Astrocyte of the cerebellum (primary cell): ENCODE measurements at regions not wholly inside any gene's neighbourhood (a gene's known extent, or its start where the extent isn't known, plus 50 kb on each side); places are given as distances from the start of the nearest gene placed in this dataset.

Experiments used
- DNase-seq: peaks from one replicate; pipeline ENCODE4 v3.0.0-alpha.2; 2011; ENCODE audit warnings: low read depth
- H3K4me3 ChIP-seq: 2 replicates; pipeline ENCODE4 v1.5.1; 2011; ENCODE audit warnings: mild to moderate bottlenecking, low read depth, low read length, moderate library complexity
- CTCF ChIP-seq: IDR thresholded peaks from 2 replicates; pipeline ENCODE4 v1.5.1; 2012; ENCODE audit warnings: low read length, low read depth, moderate library complexity, mild to moderate bottlenecking; ENCODE audit errors: missing control alignments
- in situ Hi-C: cut with HindIII; loops from 2 replicates; pipeline ENCODE4 v1.10.0; 2017; ENCODE audit warnings: low sequenced_read_pairs

DNA sequence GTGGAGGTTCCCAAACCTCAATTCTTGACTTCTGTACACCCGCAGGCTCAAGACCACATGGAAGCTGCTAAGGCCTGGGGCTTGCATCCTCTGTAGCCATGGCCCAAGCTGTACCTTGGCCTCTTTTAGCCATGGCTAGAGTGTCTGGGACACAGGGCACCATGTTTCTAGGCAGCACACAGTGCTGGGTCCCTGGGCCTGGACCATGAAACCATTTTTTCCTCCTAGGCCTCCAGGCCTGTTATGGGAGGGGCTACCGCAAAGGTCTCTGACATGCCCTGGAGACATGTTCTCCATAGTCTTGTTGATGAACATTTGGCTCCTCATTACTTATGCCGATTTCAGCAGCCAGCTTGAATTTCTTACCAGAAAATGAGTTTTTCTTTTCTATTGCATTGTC, 701.4 kb downstream of the FGF9 start:
- in situ Hi-C loops, result no loop called here
- DNase-seq, result no peak
- TF ChIP-seq CTCF, result no peak
- no peak overlapping the region for H3K4me3 ChIP-seq

DNA sequence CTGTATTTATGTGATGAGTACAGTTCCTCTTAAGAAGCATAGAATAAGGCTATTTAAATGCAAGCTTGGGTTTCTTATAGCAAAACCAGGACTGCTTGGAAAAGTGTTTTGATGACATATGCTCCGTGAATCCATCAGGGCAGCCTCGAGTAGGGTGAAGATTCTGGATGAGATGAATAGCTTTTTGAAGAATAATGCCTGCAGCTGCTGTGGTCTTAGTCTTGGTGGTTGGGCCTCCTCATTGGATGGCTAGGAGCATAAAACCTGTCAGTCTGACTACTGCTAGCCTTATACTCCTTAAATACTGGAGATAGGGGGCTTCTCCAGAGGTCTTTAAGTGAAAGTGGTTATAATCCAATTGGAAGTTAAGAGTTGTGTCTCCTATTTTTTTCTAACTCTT, 704.3 kb downstream of the FGF9 start:
- no peak overlapping the region for H3K4me3 ChIP-seq
- no peak for DNase-seq
- in situ Hi-C loops, result no loop called here
- TF ChIP-seq CTCF, result no peak

GRCh38 chr13:22387899-22388298, 717.0 kb downstream of the FGF9 start:
- in situ Hi-C loops, result no loop called here
- no peak for DNase-seq
- no peak overlapping the region for H3K4me3 ChIP-seq
- no peak for TF ChIP-seq CTCF

- H3K4me3 ChIP-seq, result no peak overlapping the region
- TF ChIP-seq CTCF, result no peak
- in situ Hi-C loops, result no loop called here
- no peak for DNase-seq
Observed at GRCh38 chr13:22399801-22400420, 729.0 kb downstream of the FGF9 start.

DNA sequence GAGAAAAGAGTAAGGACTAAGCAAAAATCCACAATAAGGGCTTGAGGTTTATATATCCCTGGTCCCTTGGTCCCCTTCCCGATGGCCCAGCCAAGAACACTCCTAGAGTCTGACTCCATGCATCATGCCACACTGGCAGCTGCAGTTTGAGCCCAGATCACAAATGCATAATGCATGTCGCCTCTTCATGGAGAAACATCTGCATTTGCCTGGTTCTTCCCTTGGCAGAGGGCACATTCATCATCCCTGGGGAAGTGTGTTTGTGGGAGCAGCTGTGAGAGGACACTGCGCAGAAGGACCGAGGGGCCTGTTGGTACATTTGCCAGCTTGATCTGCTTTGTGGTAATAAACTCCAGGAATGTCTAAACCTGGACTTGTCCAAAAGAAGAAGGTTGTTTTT, 731.8 kb downstream of the FGF9 start:
- no peak overlapping the region for H3K4me3 ChIP-seq
- DNase-seq, result no peak
- no peak for TF ChIP-seq CTCF
- in situ Hi-C loops, result no loop called here

DNA sequence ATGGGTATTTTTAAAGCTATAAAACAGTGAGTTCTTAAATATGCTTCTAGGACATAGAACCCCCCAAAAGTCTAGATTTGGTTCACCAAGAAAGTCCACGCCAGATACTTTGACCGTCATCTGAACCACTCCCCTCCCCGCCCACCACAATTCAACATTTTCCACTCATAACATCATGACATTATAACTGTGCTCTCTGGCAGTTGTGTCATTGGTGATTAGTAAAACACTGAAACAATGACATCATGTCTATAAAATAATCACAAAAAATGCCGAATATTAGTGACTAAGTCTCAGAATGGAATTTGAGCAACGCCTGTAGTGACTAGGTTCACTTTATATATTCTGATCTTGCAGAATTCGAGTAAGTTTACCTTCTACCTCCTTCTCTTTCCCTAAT, 732.3 kb downstream of the FGF9 start:
- no peak for DNase-seq
- H3K4me3 ChIP-seq, result no peak overlapping the region
- in situ Hi-C loops, result no loop called here
- TF ChIP-seq CTCF, result no peak

DNA sequence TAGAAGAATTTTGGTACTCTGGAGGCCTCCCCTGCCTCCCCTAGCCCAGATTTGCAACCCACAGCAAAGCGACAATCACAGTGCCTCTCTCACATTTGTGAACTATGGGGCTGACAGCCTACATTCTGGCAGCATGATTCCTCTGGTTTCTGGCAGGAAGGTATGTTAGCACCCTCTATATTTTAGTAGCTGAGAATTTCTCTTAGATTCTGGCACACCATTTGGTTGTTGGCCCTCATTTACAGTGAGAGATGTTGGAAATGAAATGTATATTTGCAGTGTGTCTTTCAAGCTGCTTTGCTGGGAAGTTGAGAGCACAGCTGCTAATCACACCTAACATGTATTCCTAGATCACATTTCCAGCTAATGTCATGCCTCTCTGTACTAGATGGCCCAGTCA, 735.0 kb downstream of the FGF9 start:
- no peak for TF ChIP-seq CTCF
- no peak overlapping the region for H3K4me3 ChIP-seq
- in situ Hi-C loops, result no loop called here
- DNase-seq, result no peak
